GM12801 (cell line): ENCODE measurements at regions not wholly inside any gene's neighbourhood (a gene's known extent, or its start where the extent isn't known, plus 50 kb on each side); places are given as distances from the start of the nearest gene placed in this dataset.

Experiments
- TF ChIP-seq, protein P1 (sequence below): IDR thresholded peaks from one replicate; pipeline ENCODE4 v1.5.1; 2011; ENCODE audit warnings: control low read depth; ENCODE audit not compliant: insufficient read length; ENCODE audit errors: extremely low read depth

GRCh38 chr4:182169572-182169971, 73.6 kb upstream of the TENM3 start:
- TF ChIP-seq, protein P1, sequence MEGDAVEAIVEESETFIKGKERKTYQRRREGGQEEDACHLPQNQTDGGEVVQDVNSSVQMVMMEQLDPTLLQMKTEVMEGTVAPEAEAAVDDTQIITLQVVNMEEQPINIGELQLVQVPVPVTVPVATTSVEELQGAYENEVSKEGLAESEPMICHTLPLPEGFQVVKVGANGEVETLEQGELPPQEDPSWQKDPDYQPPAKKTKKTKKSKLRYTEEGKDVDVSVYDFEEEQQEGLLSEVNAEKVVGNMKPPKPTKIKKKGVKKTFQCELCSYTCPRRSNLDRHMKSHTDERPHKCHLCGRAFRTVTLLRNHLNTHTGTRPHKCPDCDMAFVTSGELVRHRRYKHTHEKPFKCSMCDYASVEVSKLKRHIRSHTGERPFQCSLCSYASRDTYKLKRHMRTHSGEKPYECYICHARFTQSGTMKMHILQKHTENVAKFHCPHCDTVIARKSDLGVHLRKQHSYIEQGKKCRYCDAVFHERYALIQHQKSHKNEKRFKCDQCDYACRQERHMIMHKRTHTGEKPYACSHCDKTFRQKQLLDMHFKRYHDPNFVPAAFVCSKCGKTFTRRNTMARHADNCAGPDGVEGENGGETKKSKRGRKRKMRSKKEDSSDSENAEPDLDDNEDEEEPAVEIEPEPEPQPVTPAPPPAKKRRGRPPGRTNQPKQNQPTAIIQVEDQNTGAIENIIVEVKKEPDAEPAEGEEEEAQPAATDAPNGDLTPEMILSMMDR: no peak

GRCh38 chr4:182169987-182170386, 73.2 kb upstream of the TENM3 start:
- TF ChIP-seq, protein P1: no peak

DNA sequence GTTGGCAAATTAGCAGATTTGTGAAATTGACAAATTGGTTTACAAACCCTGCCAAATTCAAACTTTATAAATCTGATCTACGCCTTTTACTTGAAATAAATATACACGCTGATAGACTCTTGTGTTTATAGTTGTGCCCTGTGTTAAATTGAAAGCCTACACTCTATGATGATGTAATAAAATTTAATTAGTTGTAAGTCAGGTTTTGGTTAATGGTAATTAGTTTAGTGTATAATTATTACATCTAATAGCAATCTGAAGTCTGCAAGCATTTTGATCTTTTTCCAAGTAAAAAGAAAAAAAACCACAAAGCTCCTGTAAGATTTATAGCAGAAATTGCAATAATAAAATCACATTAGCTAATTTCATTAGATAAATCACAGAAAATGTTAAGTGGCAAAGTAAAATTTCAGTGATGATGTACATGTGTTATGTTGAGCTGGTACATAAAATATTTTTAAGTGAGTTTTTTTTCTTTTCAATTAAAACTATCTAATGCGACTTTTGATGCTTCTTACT, 72.7 kb upstream of the TENM3 start:
- TF ChIP-seq, protein P1: no peak

DNA sequence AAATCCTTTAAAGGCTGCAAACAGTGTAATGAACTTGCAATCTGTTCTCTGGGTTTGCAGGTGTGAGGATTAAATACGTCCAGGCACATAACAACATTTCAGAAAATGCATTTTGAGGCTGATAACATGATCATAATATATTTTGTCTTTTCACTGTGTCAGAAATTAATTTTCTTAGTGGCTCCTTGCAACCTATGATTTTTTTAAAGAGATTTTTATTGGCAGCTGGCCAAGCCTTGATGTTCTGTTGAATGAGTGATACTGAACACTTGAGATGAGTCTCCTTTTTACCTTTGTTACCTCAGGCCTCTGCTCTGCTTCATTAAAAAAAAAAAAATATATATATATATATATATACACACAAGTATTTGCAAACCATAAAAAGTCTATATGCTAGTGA, 68.2 kb upstream of the TENM3 start:
- TF ChIP-seq, protein P1: no peak

GRCh38 chr4:182175788-182176519, 67.2 kb upstream of the TENM3 start:
- TF ChIP-seq, protein P1: no peak

- TF ChIP-seq, protein P1: no peak
Measured at GRCh38 chr4:182177166-182177565, 66.0 kb upstream of the TENM3 start.

DNA sequence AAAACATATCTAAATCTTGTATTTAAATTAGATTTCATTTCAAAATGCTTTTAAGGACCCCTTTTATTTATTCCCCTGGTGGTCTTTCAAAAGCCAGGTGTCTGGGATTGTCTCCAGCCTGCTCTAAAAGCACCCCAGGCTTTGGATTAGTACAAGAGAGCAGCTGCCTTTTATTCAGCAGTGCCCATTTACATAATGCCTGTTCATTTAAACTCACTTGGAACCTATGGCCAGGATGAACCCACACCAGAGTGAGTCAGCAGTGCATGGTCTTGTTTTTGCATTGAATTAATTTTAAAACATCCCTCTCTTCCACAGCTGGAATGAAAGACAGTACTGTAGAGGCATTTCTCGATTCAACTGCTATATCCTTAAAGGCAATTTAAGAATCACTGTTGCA, 64.1 kb upstream of the TENM3 start:
- TF ChIP-seq, protein P1: no peak
